HG03175 (cell line): ENCODE measurements at regions not wholly inside any gene's neighbourhood (a gene's known extent, or its start where the extent isn't known, plus 50 kb on each side); places are given as distances from the start of the nearest gene placed in this dataset.
"Not testable (repeated sequence)": the region's sequence is repeated elsewhere in the genome, so short reads cannot be mapped to it uniquely, and the experiment has no call there.

Experiments used
- ATAC-seq: cut with Tn5 transposase; IDR thresholded peaks from one replicate; pipeline ENCODE4 v1.9.1; 2021; ENCODE audit warnings: mild to moderate bottlenecking, moderate library complexity; ENCODE audit not compliant: unreplicated experiment

DNA sequence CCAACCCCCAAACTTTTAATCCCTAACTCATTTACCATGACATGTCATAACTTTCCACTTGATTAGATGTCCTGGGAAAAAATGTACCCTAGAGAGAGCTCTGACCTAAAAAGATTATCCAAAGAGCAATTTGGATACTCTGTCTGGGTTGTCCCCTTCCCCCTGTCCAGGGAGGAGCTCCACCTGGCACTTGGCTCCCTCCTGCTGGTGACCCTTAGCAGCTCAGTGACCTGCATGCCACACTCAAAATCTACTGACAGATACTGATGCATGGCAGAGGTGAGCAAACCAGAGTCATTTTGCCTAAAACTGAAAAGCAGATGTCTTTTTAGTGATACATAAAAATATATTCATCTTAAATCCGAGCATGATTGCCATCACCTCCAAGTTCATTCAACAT lies 442.3 kb upstream of the CHRM3 start:
- ATAC-seq, result no peak

DNA sequence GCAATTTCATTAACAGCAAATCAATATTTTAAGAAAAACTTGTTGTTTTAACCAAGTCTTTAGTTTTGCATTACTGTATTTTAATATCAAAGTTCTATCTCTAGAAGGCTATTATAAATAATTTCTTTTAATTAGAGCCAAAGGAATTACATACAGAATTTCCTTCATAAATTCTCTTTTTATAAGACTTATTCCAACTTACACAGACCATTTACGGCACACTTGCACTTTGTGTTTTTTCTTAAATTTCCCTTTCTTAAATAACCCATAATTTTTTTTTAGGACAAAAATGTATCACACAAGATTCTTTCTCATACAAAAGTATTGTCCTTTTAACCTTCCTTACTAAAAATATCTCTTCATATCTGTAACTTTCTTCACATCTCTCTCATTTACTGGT lies 458.5 kb upstream of the CHRM3 start:
- ATAC-seq, result no peak

DNA sequence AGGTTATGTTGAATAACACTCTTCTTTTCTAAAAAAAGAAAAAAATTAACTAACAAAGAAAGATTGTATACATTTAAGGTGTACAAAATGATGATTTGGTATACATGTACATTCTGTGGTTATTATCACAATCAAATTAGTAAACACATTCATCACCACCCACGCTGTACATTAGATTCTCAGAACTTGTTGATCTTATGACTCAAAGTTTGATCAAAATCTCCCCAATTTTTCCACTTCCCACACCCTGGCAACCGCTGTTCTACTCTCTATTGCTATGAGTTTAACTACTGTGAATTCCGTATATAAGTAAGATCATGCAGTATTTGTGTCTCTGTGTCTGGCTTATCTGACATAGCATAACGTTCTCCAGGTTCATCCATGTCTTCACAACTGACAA lies 469.5 kb upstream of the CHRM3 start:
- no peak for ATAC-seq

DNA sequence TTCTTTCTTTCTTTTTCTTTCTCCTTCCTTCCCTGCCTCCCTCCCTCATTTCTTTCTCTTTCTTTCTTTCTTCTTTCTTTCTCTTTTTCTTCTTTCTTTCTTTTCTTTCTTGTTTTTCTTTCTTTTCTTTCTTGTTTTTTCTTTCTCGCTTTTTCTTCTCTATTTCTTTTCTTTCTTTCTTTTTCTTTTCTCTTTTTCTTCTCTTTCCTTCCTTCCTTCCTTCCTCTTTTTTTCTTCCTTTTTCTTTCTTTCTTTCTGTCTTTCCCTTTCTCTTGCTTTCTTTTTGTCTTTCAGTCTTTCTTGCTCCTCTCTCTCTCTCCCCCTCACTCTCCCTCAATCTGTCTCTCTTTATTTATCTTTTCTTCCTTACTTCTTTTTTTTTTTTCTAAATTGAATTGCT lies 472.0 kb upstream of the CHRM3 start:
- no peak for ATAC-seq

DNA sequence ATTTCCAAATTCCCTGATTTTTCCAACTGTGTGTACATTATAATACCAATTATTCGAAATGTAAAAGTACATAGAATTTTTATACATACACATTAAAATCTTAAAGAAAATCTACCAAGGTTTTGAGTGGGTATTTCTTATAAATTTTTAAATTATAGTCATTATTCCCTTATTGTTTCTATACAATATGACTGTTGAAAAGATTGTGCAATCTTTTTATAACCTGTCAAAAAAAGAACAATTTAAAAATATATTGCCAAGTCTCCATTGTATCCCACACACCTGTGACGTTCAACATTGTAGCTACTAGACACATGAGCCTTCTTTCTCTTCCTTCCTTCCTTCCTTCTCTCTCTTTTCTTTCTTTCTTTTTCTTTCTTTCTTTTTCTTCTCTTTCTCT lies 473.2 kb upstream of the CHRM3 start:
- ATAC-seq, result no peak

DNA sequence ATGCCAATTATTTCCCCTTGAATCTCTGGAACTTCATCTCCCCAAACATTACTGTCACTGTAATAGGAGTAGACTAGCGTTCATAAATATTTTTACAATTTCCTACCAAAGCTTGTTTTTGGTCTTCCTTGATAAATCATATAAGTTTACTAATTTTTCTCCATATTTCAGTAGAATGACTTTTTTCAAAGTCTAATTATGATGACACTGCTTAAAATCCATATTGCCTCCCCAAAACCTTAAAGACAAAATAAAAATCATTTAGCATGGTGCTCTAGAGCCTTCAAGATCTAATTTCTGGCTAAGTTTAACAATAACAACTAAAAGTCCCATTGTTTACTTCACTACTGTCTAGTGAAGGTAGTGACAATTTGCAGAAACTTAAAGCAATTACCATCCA lies 474.2 kb upstream of the CHRM3 start:
- no peak for ATAC-seq

DNA sequence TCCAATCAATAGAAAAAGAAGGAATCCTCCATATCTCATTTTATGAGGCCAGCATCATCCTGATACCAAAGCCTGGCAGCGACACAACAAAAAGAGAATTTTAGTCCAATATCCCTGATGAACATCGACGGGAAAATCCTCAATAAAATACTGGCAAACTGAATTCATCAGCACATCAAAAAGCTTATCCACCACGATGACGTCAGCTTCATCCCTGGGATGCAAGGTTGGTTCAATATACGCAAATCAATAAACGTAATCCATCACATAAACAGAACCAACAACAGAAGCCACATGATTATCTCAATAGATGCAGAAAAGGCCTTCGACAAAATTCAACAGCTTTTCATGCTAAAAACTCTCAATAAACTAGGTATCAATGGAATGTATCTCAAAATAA lies 483.6 kb upstream of the CHRM3 start:
- ATAC-seq, result not testable (repeated sequence)

DNA sequence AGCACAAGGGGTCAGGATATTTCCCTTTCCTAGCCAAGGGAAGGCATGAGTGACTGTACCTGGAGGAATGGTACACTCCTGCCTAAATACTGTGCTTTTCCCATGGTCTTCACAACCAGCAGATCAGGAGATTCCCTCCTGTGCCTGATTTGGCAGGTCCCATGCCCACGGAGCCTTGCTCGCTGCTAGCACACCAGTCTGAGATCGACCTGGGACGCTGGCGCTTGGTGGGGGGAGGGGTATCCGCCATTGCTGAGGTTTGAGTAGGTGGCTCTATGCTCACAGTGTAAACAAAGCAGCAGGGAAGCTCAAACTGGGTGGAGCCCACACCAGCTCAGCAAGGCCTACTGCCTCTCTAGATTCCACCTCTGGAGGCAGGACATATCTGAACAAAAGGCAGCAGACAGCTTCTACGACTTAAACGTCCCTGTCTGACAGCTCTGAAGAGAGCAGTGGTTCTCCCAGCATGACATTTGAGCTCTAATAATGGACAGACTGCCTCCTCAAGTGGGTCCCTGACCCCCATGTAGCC lies 486.0 kb upstream of the CHRM3 start:
- no peak for ATAC-seq

DNA sequence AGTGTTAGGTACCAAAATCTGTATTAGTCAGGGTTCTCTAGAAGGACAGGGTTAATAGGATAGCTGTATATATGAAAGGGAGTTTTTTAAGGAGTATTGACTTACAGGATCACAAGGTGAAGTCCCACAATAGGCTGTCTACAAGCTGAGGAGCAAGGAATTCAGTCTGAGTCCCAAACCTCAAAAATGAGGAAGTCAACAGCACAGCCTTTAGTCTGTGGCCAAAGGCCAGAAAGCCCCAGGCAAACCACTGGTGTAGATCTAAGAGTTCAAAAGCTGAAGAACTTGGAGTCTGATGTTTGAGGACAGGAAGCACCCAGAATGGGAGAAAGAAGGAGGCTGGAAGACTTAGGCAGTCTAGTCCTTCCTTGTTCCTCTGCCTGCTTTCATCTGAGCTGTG lies 487.5 kb upstream of the CHRM3 start:
- no peak for ATAC-seq

DNA sequence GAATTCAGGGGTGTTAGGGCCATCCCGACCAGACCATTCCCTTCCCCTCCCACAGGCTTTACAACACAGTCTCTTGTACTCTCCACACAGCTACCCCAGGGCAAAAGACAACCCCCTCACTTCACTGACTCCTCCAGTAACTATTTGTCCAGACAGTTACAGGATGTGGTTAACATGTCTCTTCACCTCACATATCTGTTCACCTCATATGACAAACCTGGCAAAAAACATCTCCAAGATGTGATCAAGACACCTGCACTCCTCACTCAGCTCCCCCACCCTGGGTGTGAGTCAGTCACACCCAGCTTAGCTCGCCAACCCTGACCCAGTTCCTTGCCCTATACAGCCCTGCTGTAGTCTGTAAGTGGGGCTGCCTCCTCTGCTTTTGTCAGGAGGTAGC lies 490.5 kb upstream of the CHRM3 start:
- no peak for ATAC-seq

DNA sequence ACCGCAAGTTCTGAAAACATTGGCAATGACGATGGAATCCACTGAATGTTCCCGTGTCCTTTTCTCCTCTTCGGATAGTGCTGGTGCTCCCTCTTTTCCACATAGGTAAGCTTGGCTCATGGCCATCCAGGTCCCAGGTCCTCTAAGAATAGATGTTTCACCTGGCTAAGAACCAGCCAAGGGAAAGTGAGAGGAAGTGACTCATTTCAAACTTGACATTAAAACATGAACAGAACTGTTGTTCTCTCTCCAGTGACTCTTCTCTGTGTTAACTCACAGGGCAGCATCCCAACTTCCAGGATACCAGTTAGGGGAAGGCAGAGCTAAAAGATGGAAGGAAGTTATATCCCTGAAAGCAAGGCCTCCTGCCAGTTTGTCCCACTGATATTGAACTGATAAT lies 493.8 kb upstream of the CHRM3 start:
- ATAC-seq, result no peak

DNA sequence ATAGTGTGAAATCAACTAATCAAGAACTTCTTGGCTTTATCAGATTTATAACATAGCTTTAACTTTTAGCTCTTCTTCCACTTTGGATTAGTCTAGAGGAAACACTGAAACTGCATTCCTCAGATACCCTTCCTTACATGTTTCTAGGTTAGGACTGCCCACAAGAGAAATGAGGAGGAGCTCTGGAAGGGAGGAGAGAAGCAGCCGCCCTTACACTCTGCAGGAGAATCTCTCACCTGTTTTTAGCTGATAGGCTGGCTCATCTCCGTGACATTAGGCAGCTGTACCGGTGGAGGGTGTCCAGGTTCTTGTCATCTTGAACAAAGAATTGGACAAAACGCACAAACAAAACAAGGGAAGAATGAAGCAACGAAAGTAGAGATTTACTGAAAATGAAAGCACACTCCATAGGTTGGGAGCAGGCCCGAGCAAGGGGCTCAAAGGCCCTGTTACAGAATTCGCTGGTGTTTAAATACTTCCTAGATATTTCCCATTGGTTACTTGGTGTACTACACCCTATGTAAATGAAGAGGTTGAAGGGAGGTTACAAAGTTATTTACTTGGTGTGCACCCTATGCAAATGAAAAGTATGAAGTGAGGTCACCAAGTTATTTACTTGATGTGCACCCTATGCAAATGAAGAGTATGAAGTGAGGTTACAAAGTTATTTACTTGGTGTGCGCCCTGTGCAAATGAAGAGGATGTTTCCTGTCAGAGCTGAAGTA lies 524.9 kb upstream of the CHRM3 start:
- no peak for ATAC-seq

DNA sequence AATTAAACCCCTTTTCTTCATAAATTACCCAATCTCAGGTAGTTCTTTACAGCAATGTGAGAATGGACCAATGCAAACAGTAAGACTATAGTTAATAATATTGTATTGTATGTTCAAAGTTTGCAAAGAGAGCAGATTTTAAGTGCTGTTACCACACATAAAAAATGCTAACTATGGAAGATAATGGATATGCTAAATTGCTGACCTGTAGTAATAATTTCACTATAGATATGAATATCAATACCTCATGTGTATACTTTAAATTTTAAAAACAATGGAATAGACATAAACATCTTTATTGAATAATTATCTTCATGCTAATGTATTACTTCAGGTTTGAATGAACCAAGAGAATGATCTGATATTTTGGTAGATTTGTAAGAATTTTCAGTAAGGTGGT lies 552.4 kb upstream of the CHRM3 start:
- ATAC-seq, result no peak

DNA sequence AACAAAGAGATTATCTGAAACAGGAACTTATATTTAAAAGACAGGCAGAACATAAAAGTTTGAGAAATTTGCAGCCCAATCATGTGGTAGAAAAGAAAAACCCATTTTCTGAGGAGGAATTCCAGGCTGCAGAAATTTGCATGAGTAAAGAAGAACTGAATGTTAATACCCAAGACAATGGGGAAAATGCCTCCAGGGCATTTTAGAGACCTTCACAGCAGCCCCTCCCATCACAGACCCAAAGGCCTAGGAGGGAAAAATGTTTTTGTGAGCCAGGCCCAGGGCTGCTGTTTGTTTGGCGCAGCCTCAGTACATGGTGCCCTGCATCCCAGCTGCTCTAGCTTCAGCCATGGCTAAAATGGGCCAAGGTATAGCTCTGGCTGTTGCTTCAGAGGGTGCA lies 554.3 kb upstream of the CHRM3 start:
- ATAC-seq, result no peak

DNA sequence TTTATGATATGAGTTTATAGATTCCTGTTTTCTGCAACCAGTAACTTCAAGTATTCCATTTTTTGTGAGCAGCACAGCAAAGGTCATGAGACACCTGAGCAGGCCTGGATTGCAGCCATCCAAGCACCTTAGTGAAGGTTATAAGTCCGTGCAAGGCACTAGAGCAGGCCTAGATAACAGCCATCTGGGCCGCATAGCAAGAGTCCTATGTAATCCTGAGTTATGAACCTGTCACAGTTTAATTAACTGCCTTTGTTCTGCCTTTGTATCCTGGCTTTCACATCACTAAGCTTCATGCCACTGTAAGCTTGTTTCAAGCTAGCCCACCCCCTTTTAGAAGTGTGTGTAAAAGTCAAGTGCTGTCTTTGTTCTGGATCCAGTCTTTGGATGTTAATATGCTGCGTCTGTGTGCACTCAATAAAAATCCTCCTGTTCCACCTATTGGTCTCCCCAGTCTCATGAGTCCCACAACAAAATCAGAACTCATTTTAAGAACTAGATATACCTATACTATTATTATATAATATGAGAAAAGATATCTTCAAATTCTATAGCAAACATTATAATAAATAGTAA lies 556.2 kb upstream of the CHRM3 start:
- ATAC-seq, result no peak

DNA sequence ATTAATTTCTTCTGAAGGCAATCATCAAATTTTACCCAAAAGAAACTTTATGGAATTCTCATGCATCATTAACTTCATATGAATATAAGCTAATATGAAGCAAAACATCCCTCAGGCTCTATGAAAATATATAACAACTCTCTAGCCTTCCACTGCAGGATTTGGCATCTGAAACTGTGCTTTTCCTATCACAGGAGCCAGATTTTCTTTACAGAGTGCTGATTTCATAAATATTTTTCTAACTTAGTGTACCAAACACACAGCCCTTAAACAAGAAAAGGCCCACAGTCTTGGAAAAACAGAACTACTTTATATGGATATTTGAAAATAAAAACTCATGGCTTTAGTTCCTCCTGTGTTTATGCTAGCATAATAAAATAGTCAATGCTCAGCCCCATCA lies 559.5 kb upstream of the CHRM3 start:
- ATAC-seq, result no peak

DNA sequence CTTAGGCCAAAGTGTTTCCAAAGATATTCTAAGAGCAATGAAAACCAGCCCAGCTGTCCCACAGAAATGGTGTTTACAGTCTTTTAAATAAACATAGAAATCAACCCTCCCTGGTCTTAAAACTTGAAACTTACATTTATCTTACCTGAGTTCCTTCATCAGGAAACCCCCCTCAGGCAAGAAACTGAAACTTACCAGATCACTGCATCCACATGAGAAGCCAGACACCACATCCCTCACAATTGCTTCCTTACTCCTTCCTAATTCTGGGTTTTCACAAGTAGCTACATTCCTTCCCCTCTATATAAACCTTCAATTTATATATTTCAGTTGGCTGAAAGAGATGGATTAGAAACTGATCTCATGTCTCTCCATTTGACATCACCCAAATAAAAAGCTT lies 563.0 kb upstream of the CHRM3 start:
- ATAC-seq, result no peak

DNA sequence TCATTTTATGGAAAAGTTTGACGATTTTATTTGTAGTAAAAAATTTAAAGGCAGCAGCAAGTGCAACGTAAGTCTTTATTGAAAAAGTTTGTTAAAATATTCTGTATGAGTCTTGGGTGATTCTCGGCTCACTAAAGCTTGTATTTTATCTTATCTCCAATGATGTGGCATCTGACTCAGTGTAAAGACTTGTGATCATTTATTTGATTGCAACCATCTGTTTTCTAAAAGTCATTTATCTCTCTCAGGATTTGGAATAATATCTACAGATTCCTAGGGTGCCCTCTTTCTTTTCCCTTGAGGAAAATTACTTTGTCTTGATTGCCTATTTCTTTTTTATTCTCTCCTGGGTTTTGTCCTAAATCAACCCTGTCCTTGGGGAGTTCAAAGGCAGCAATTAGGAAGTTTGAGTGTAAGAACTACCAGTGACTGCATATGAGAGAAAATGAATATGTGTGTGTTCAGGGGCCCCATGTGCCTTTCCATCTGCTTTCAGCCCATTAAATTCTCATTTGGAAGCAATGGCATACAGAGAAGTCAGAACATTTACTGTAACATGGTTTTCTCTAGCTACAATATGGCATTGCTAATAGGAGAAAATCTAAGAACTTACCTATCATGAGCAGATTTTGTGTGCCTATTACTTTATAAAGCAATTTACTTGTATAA lies 575.0 kb upstream of the CHRM3 start:
- ATAC-seq, result no peak

DNA sequence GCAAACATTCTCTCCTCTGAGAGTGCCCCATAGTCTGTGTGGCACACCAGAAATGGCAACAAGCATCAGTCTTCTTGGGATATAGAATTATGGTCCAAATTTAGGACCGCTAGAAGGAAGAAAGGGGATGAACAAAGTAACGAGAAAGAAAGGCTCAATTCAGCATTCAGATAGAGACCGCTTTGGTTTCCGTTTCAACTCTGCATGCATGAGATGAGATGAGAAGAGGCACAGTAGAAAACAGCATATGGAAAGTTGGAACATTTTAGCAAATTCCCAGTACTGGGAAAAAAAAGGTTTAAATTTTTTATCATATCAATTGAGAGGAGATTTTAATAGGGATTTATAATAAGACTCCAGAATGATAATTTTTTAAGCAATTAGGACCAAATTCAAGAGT lies 595.5 kb upstream of the CHRM3 start:
- ATAC-seq, result no peak

DNA sequence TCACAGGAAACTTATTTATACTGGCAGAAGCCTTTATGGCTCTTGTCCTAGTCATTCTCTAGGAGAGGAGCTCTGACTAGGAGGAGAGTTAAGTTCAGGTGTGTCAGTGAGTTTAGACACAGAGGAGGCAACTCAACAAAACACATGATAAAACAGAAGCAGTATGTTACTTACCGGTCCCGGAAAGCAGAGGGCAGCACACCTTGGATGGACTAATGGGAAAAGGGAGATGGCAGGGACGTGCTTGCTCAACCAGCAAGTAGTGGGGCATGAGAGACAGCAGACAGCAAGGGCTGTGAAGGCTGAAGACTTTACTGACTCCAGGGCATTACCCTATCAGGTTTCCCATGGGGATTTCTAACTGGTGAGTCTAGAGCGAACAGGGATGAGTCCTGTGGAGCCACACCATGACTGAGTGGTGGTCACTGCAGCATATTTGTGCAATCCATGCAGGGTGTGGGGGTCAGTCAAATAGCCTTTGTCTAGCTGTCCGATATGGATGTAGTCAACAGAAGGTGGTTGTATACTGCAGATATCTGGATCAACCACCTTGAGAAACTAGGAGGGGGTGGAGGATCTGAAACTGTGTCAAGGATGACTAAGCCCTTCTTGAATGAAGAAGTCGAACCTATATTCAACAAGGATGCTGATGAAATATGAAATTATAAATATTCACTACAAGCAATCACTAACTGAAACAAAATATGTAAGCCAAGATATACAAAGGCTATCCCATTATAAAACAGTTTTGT lies 596.3 kb upstream of the CHRM3 start:
- ATAC-seq, result no peak

DNA sequence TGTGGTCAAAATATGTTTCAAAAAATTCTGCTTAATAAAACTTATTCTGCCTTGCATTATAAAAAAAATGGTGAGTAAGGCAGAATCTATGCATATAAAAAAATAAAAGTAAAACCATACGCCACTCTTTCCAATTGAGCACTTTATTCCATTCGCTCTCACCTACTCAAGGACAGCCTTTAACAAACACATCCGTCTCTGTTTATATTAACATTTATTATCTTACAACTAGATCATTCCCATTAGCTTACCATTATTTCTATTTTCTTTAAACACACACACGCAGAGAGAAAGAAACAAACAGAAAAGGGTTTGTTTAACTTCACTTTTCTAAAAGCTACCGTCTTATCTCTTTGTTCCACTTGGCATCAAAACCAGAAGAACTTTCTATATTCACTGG lies 598.9 kb upstream of the CHRM3 start:
- no peak for ATAC-seq

DNA sequence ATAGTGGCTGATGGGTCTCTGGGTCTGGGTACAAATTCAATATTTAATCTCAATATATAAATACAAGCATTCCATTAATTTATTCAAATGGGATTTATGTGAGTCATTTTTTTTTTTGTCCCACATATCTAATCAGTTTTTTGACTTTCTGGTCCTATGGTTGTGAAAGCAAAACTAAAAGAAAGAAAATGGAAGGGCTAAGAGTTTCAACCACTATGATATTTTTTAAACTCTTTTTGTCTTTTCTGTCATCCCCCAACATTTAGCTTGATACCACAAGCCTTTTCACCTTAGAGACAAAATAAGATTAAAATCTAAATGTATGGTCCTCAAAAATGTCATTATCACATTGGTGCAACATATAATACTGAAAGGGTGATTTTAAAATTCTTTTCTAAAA lies 602.7 kb upstream of the CHRM3 start:
- no peak for ATAC-seq
